ENCODE measurements at regions not wholly inside any gene's neighbourhood (a gene's known extent, or its start where the extent isn't known, plus 50 kb on each side); places are given as distances from the start of the nearest gene placed in this dataset.

DNA sequence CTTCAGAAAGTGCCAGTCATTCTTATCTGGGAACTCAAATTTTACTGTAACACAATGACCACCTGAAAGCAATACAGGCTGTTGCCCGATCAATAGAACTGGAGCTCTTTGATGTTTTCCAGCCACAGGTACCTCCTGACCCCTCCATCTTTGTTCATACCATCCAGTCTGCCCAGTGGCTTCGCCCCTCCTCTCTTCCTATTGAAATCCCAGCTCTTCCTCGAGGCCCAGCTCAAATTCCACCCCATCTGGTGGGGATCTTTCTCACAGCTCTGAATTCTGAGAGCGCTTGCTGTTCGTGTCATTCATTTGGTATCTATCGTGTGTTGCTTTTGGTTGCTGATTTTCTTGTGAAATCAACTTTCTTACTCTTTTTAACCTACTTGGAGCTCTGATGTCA, 87.9 kb upstream of the CNKSR3 start:
- no peaks in the 10 kb centered on the region for H3K36me3 ChIP-seq (ENCODE audit: insufficient read depth, low read length)
- no peak overlapping the region for H3K9ac ChIP-seq (ENCODE audit: low read depth, low read length, poor library complexity, severe bottlenecking)
- H3K27me3 ChIP-seq (ENCODE audit: insufficient read depth, low read length, poor library complexity, severe bottlenecking), result no peaks in the 10 kb centered on the region
- H3K4me2 ChIP-seq (ENCODE audit: low read depth, low read length, poor library complexity, severe bottlenecking), result no peak overlapping the region
- H3F3A ChIP-seq (ENCODE audit: low read depth), result no peaks in the 10 kb centered on the region
- no peaks in the 10 kb centered on the region for H3K9me2 ChIP-seq (replicated peaks; ENCODE audit: low read depth, low read length)
- H3K79me2 ChIP-seq (ENCODE audit: insufficient read depth, low read length), result no peaks in the 10 kb centered on the region
- H4K20me1 ChIP-seq (ENCODE audit: insufficient read depth, low read length, poor library complexity, severe bottlenecking), result no peaks in the 10 kb centered on the region
- H2AFZ ChIP-seq (ENCODE audit: low read length), result no peak overlapping the region
- H3K4me1 ChIP-seq (ENCODE audit: insufficient read depth, low read length, poor library complexity, severe bottlenecking), result no peaks in the 10 kb centered on the region
- no peak overlapping the region for H3K4me3 ChIP-seq (ENCODE audit: low read length, poor library complexity, severe bottlenecking)
- TF ChIP-seq EZH2phosphoT487 (IDR thresholded peaks at IDR 0.05; ENCODE audit: borderline replicate concordance), result no peak
- TF ChIP-seq, protein P1, sequence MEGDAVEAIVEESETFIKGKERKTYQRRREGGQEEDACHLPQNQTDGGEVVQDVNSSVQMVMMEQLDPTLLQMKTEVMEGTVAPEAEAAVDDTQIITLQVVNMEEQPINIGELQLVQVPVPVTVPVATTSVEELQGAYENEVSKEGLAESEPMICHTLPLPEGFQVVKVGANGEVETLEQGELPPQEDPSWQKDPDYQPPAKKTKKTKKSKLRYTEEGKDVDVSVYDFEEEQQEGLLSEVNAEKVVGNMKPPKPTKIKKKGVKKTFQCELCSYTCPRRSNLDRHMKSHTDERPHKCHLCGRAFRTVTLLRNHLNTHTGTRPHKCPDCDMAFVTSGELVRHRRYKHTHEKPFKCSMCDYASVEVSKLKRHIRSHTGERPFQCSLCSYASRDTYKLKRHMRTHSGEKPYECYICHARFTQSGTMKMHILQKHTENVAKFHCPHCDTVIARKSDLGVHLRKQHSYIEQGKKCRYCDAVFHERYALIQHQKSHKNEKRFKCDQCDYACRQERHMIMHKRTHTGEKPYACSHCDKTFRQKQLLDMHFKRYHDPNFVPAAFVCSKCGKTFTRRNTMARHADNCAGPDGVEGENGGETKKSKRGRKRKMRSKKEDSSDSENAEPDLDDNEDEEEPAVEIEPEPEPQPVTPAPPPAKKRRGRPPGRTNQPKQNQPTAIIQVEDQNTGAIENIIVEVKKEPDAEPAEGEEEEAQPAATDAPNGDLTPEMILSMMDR (conservative IDR thresholded peaks at IDR 0.05; ENCODE audit: low read length), result no peak
- no peaks in the 10 kb centered on the region for H3K9me3 ChIP-seq (ENCODE audit: insufficient read depth, low read depth, low read length)

DNA sequence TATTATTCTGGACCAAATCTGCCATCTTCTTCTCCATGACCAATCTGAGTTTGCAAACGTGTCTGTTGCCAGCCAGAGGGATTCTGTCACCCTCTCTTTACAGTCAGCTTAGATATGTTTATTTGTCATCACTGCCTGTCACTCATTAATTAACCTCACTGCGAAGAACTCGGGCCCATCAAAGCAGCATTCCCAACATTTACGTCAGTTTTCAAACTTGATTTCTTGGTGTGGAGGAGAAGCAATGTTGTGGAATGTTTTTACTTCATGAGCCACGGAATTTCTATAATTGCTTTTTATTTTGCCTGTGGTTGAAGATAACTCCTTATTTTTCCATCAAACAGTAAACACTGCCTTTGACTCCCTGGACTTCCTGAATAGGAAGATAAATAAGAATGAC, 91.8 kb upstream of the CNKSR3 start:
- no peak for TF ChIP-seq EZH2phosphoT487 (IDR thresholded peaks at IDR 0.05; ENCODE audit: borderline replicate concordance)
- TF ChIP-seq, protein P1 (conservative IDR thresholded peaks at IDR 0.05; ENCODE audit: low read length), result no peak
- Histone ChIP-seq H3K9me3 (ENCODE audit: insufficient read depth, low read depth, low read length) (no peaks in the 10 kb centered on the region), H3K4me3 (ENCODE audit: low read length, poor library complexity, severe bottlenecking) (no peak overlapping the region), H3K9ac (ENCODE audit: low read depth, low read length, poor library complexity, severe bottlenecking) (no peak overlapping the region), H3K9me2 (replicated peaks; ENCODE audit: low read depth, low read length) (no peaks in the 10 kb centered on the region), H3K79me2 (ENCODE audit: insufficient read depth, low read length) (no peaks in the 10 kb centered on the region), H2AFZ (ENCODE audit: low read length) (no peak overlapping the region), H3K36me3 (ENCODE audit: insufficient read depth, low read length) (no peaks in the 10 kb centered on the region), H3K27me3 (ENCODE audit: insufficient read depth, low read length, poor library complexity, severe bottlenecking) (no peaks in the 10 kb centered on the region), H4K20me1 (ENCODE audit: insufficient read depth, low read length, poor library complexity, severe bottlenecking) (no peaks in the 10 kb centered on the region), H3K4me1 (ENCODE audit: insufficient read depth, low read length, poor library complexity, severe bottlenecking) (no peaks in the 10 kb centered on the region), H3K4me2 (ENCODE audit: low read depth, low read length, poor library complexity, severe bottlenecking) (no peak overlapping the region), H3F3A (ENCODE audit: low read depth) (no peaks in the 10 kb centered on the region)

DNA sequence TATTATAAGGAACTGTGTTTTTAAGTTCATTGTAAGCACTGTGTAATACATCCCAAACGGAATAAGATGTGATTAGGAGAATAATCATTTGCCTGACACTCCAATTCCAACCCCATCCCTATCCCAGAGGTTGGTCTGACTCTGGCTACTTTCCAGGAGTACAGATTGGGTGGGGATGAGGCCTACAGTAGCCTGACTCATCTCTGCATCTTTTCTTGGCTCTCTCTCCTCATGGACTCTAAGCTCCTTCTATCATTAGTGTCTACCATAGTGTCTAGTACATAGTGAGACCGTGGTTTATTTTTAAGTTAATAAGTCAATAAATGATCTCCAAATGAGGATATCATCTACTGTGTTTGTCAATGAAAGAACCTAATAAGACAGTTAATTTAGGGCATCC, 92.2 kb upstream of the CNKSR3 start:
- no peak overlapping the region for H2AFZ ChIP-seq (ENCODE audit: low read length)
- no peaks in the 10 kb centered on the region for H3K36me3 ChIP-seq (ENCODE audit: insufficient read depth, low read length)
- H4K20me1 ChIP-seq (ENCODE audit: insufficient read depth, low read length, poor library complexity, severe bottlenecking), result no peaks in the 10 kb centered on the region
- H3K9ac ChIP-seq (ENCODE audit: low read depth, low read length, poor library complexity, severe bottlenecking), result no peak overlapping the region
- TF ChIP-seq, protein P1 (conservative IDR thresholded peaks at IDR 0.05; ENCODE audit: low read length), result no peak
- TF ChIP-seq EZH2phosphoT487 (IDR thresholded peaks at IDR 0.05; ENCODE audit: borderline replicate concordance), result no peak
- no peak overlapping the region for H3K4me3 ChIP-seq (ENCODE audit: low read length, poor library complexity, severe bottlenecking)
- no peaks in the 10 kb centered on the region for H3K27me3 ChIP-seq (ENCODE audit: insufficient read depth, low read length, poor library complexity, severe bottlenecking)
- no peaks in the 10 kb centered on the region for H3F3A ChIP-seq (ENCODE audit: low read depth)
- no peaks in the 10 kb centered on the region for H3K9me2 ChIP-seq (replicated peaks; ENCODE audit: low read depth, low read length)
- no peaks in the 10 kb centered on the region for H3K79me2 ChIP-seq (ENCODE audit: insufficient read depth, low read length)
- H3K4me1 ChIP-seq (ENCODE audit: insufficient read depth, low read length, poor library complexity, severe bottlenecking), result no peaks in the 10 kb centered on the region
- H3K4me2 ChIP-seq (ENCODE audit: low read depth, low read length, poor library complexity, severe bottlenecking), result no peak overlapping the region
- H3K9me3 ChIP-seq (ENCODE audit: insufficient read depth, low read depth, low read length), result no peaks in the 10 kb centered on the region
